Vagina (tissue), 2 donors: ENCODE measurements at regions not wholly inside any gene's neighbourhood (a gene's known extent, or its start where the extent isn't known, plus 50 kb on each side); places are given as distances from the start of the nearest gene placed in this dataset.

Source experiments
- DNase-seq, 2 donors: peaks; one replicate each; pipeline ENCODE4 v3.0.0-alpha.2; 2017; ENCODE audit errors: extremely low spot score in 2 of 2
- H3K27ac ChIP-seq: fragments of 200-600 bp; sonication (generic); one replicate; pipeline ENCODE4 v1.5.1; 2019
- H3K27me3 ChIP-seq: fragments of 200-600 bp; sonication (generic); one replicate; pipeline ENCODE4 v1.5.1; 2019
- H3K36me3 ChIP-seq, 2 donors: fragments of 200-600 bp; sonication (generic); one replicate each; pipeline ENCODE4 v1.5.1; 2017 to 2019
- H3K4me1 ChIP-seq: fragments of 200-600 bp; sonication (generic); one replicate; pipeline ENCODE4 v1.5.1; 2019
- H3K4me3 ChIP-seq, 2 donors: fragments of 200-600 bp; sonication (generic); 1 replicate in 1 of 2; 2 replicates in 1 of 2; pipeline ENCODE4 v1.5.1; 2016 to 2019
- H3K9me3 ChIP-seq: fragments of 200-600 bp; sonication (generic); one replicate; pipeline ENCODE4 v1.5.1; 2019
- POLR2A ChIP-seq, 2 donors: fragments of 450-650 bp; IDR thresholded peaks; one replicate each; pipeline ENCODE4 v1.6.1; 2017; ENCODE audit warnings: antibody characterized with exemption in 2 of 2, mild to moderate bottlenecking in 2 of 2, moderate library complexity in 2 of 2
- POLR2AphosphoS5 ChIP-seq, 2 donors: sonication (generic); formaldehyde crosslinking; IDR thresholded peaks; one replicate each; pipeline ENCODE4 v1.9.0; 2017; ENCODE audit warnings: antibody characterized with exemption in 2 of 2, mild to moderate bottlenecking in 2 of 2, low read depth in 1 of 2; ENCODE audit not compliant: insufficient read depth in 1 of 2
- intact Hi-C: fragments of 100-400 bp; cut with DNase I; formaldehyde crosslinking; loops from one replicate; pipeline ENCODE4 v1.15.1; 2023
- TF ChIP-seq, protein P1 (sequence below), 3 experiments: fragments of 450-650 bp in 2 of 3; fragments of 200-600 bp in 1 of 3; sonication (generic) in 1 of 3; IDR thresholded peaks; one replicate each; pipeline ENCODE4 v1.5.1; 2017 to 2019; ENCODE audit warnings: antibody characterized with exemption in 3 of 3, mild to moderate bottlenecking in 2 of 3, moderate library complexity in 2 of 3

DNA sequence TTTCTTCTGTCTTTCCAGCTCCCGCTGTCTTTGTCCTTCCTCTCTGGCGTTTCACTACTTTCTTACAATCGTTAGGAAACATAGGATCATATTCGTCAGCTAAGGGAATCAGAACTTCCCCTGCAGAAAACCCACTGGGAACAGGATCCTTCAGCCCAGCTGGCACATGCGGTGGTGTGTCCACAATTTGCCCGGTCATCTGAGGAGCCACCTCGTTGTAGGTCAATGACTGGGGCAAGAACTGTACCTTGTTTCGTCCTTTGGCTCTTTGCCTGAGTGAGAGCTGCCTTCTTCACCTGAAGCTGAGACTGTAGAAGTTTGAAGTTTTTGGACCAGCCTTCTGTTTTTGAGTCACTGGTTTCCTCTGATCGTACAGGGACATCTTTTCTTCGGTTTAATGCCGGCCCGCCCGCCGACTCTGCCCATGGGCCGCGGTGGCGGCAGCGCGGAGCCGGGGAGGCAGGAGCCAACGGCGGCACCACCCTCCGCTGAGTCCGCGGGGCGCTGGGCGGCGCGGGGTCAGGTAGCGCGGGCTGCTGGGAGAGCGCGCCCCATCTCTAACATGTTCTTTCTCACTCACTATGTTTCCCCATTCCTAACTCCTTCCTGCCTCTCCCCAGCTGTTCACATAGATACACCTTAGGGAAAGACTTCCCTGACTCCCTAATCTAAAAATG, 214.1 kb upstream of the NANOGP8 start:
- intact Hi-C loops: no loop called here
- Histone ChIP-seq H3K9me3 (no peaks in the 10 kb centered on the region), H3K36me3 (no peaks in the 10 kb centered on the region), H3K27me3 (no peaks in the 10 kb centered on the region), H3K4me3 (no peak overlapping the region), H3K27ac (no peak overlapping the region), H3K4me1 (no peaks in the 10 kb centered on the region)
- no peak for TF ChIP-seq POLR2A (IDR thresholded peaks at IDR 0.05)
- TF ChIP-seq POLR2AphosphoS5 (IDR thresholded peaks at IDR 0.05; ENCODE audit: insufficient read depth in 1 of 2, low read depth in 1 of 2): no peak
- TF ChIP-seq, protein P1, sequence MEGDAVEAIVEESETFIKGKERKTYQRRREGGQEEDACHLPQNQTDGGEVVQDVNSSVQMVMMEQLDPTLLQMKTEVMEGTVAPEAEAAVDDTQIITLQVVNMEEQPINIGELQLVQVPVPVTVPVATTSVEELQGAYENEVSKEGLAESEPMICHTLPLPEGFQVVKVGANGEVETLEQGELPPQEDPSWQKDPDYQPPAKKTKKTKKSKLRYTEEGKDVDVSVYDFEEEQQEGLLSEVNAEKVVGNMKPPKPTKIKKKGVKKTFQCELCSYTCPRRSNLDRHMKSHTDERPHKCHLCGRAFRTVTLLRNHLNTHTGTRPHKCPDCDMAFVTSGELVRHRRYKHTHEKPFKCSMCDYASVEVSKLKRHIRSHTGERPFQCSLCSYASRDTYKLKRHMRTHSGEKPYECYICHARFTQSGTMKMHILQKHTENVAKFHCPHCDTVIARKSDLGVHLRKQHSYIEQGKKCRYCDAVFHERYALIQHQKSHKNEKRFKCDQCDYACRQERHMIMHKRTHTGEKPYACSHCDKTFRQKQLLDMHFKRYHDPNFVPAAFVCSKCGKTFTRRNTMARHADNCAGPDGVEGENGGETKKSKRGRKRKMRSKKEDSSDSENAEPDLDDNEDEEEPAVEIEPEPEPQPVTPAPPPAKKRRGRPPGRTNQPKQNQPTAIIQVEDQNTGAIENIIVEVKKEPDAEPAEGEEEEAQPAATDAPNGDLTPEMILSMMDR (IDR thresholded peaks at IDR 0.05): no peak
- no peak for DNase-seq

DNA sequence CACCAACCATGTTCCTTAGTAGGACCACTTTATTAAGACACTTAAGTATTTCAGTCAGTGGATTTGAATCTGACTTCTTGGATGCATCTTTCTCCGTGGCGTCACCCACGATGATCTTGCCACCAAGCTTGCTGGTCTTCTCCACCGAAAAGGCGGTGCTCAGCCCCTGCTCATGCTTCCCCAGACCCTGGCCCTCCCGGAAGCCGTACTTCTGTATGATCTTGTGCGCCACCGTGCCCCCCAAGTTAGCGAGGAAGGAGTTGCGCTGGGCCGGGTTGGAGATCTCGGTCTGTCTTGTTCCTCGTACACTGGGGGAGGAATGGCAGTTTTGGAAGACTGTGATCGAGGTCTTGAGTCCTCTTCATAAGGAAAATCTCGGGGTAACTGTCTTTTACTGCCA, 213.4 kb upstream of the NANOGP8 start:
- H3K4me3 ChIP-seq: no peak overlapping the region
- no peak overlapping the region for H3K27ac ChIP-seq
- no peaks in the 10 kb centered on the region for H3K36me3 ChIP-seq
- DNase-seq: no peak
- H3K27me3 ChIP-seq: no peaks in the 10 kb centered on the region
- no peak for TF ChIP-seq POLR2A (IDR thresholded peaks at IDR 0.05)
- no peak for TF ChIP-seq POLR2AphosphoS5 (IDR thresholded peaks at IDR 0.05; ENCODE audit: insufficient read depth in 1 of 2, low read depth in 1 of 2)
- TF ChIP-seq, protein P1 (IDR thresholded peaks at IDR 0.05): no peak
- H3K9me3 ChIP-seq: no peaks in the 10 kb centered on the region
- intact Hi-C loops: no loop called here
- H3K4me1 ChIP-seq: no peaks in the 10 kb centered on the region

DNA sequence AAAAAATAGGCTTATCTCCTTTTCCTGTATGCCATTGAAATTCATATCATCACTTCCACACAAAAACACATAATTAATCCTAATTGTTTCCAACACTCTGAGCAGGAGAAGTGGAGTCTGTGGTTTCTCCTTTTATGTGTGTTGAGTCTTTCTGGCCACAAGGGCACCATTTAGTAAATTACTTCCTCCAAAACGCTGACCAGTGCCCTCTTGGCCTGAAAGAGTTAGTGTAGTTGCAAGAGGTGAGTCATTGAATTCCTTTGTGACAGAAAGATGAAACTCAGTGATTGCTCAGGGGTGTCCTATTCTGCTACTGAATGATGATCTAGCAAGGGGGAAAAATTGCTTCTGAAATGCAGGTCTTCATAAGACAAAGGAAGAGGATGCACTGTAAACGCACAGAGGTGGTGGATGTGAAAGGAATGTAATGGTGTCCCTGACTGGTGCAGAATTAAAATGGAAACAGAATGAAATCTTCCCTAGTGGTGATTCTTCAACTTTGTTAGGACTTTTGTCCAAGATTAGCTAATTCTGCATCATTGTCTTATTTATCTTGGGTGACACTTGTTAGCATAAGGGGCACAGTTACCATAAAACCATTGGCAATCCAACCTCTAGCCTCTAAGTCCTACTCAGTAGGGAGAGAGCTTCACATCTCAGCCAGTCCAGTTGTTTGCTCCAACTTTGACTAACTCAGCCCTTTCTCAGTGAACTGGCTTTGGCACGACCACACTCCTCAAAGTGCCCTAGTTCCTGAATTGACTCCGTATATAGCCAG, 208.4 kb upstream of the NANOGP8 start:
- H3K9me3 ChIP-seq: no peaks in the 10 kb centered on the region
- no peak overlapping the region for H3K4me3 ChIP-seq
- TF ChIP-seq POLR2A (IDR thresholded peaks at IDR 0.05) (no peak), POLR2AphosphoS5 (IDR thresholded peaks at IDR 0.05; ENCODE audit: insufficient read depth in 1 of 2, low read depth in 1 of 2) (no peak)
- TF ChIP-seq, protein P1 (IDR thresholded peaks at IDR 0.05): no peak
- H3K27ac ChIP-seq: no peak overlapping the region
- no peaks in the 10 kb centered on the region for H3K4me1 ChIP-seq
- no peaks in the 10 kb centered on the region for H3K27me3 ChIP-seq
- no peak for DNase-seq
- intact Hi-C loops: no loop called here
- no peaks in the 10 kb centered on the region for H3K36me3 ChIP-seq

DNA sequence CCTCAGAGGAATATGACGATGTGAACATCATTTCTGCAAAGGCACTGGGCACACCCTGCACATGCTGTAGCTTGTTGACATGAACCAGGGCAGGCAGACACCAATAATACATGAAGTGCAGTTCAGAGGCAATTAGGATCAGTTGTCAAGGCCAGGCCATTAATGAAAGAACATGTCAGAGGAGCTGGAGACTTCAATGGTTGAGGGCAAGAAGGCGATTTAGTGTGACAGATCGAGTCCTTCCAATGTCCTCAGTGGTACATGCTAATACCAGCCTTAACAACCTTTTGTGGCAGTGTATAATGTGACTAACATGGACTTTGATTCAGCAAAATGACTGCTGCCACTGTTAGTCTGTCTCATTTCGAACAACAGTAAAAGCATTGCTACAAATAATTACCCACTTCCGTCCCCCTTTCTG, 205.2 kb upstream of the NANOGP8 start:
- H3K36me3 ChIP-seq: no peaks in the 10 kb centered on the region
- H3K9me3 ChIP-seq: no peaks in the 10 kb centered on the region
- no peaks in the 10 kb centered on the region for H3K4me1 ChIP-seq
- DNase-seq: no peak
- no peaks in the 10 kb centered on the region for H3K27me3 ChIP-seq
- H3K27ac ChIP-seq: no peak overlapping the region
- TF ChIP-seq, protein P1 (IDR thresholded peaks at IDR 0.05): no peak
- TF ChIP-seq POLR2AphosphoS5 (IDR thresholded peaks at IDR 0.05; ENCODE audit: insufficient read depth in 1 of 2, low read depth in 1 of 2): no peak
- TF ChIP-seq POLR2A (IDR thresholded peaks at IDR 0.05): no peak
- H3K4me3 ChIP-seq: no peak overlapping the region
- intact Hi-C loops: no loop called here
